IMR-90 (cell line): ENCODE measurements at regions not wholly inside any gene's neighbourhood (a gene's known extent, or its start where the extent isn't known, plus 50 kb on each side); places are given as distances from the start of the nearest gene placed in this dataset.

Experiments
- ATAC-seq: fragments of 200-7000 bp; cut with Tn5 transposase; 2 replicates; pipeline ENCODE4 v1.9.1; 2020; ENCODE audit warnings: low read depth, mild to moderate bottlenecking, moderate library complexity
- BruUV-seq: library from RNA; stranded (reverse); fragments of 400-500 nt; replicated peaks from 2 replicates; lab custom pipeline; 2021; lab: Mats Ljungman, UMichigan
- CTCF ChIA-PET: fragments of 300-600 bp; formaldehyde crosslinking; extraction: SDS; loops from one replicate; lab custom pipeline; 2021; ENCODE audit warnings: antibody characterized with exemption; lab: Yijun Ruan, JAX
- POLR2A ChIA-PET: fragments of 300-600 bp; sonication (Branson Sonifier 250); formaldehyde crosslinking; loops from one replicate; lab custom pipeline; 2022; ENCODE audit warnings: antibody characterized with exemption; ENCODE audit not compliant: unreplicated experiment; lab: Charles Lee
- DNase-seq: peaks from one replicate; pipeline ENCODE4 v3.0.0; 2013
- H2AFZ ChIP-seq: replicated peaks from 2 replicates; pipeline ENCODE3; 2013; ENCODE audit warnings: low read length, mild to moderate bottlenecking; ENCODE audit not compliant: poor library complexity
- H2AK5ac ChIP-seq: 2 replicates; pipeline ENCODE4 v1.6.1; 2013; ENCODE audit warnings: low read depth, low read length, inconsistent platforms
- H2AK9ac ChIP-seq: replicated peaks from 2 replicates; pipeline ENCODE3; 2013; ENCODE audit warnings: mild to moderate bottlenecking, low read depth, low read length, moderate library complexity; ENCODE audit not compliant: poor library complexity
- H2BK120ac ChIP-seq: 2 replicates; pipeline ENCODE4 v1.6.1; 2013; ENCODE audit warnings: low read depth, low read length, inconsistent platforms
- H2BK15ac ChIP-seq: 3 replicates; pipeline ENCODE4 v1.6.1; 2013; ENCODE audit warnings: low read depth, low read length, inconsistent platforms
- H2BK20ac ChIP-seq: 2 replicates; pipeline ENCODE4 v1.6.1; 2013; ENCODE audit warnings: low read depth, mild to moderate bottlenecking, inconsistent platforms, low read length, moderate library complexity
- H2BK5ac ChIP-seq: 2 replicates; pipeline ENCODE4 v1.6.1; 2013; ENCODE audit warnings: mild to moderate bottlenecking, low read depth, low read length, inconsistent platforms; ENCODE audit not compliant: poor library complexity, severe bottlenecking
- H3K14ac ChIP-seq: replicated peaks from 2 replicates; pipeline ENCODE4 v1.6.1; 2013; ENCODE audit warnings: low read depth, low read length, inconsistent platforms
- H3K18ac ChIP-seq: 2 replicates; pipeline ENCODE4 v1.6.1; 2013; ENCODE audit warnings: low read depth, low read length, control low read depth
- H3K23ac ChIP-seq: 2 replicates; pipeline ENCODE4 v1.6.1; 2013; ENCODE audit warnings: low read depth, low read length, inconsistent platforms
- H3K27ac ChIP-seq: 2 replicates; pipeline ENCODE4 v1.5.1; 2013; ENCODE audit warnings: mild to moderate bottlenecking, control low read depth, low read length; ENCODE audit not compliant: insufficient read depth
- H3K27me3 ChIP-seq: 2 replicates; pipeline ENCODE4 v1.6.1; 2013; ENCODE audit warnings: low read length; ENCODE audit not compliant: control insufficient read depth, insufficient read depth
- H3K36me3 ChIP-seq: 2 replicates; pipeline ENCODE4 v1.6.1; 2013; ENCODE audit warnings: low read length, mixed read lengths; ENCODE audit not compliant: control insufficient read depth, insufficient read depth
- H3K4ac ChIP-seq: 2 replicates; pipeline ENCODE4 v1.6.1; 2013; ENCODE audit warnings: low read depth, low read length, inconsistent platforms
- H3K4me1 ChIP-seq: 2 replicates; pipeline ENCODE4 v1.6.1; 2013; ENCODE audit warnings: low read length, mixed read lengths; ENCODE audit not compliant: control insufficient read depth, insufficient read depth
- H3K4me2 ChIP-seq: 2 replicates; pipeline ENCODE4 v1.6.1; 2013; ENCODE audit warnings: low read depth, mild to moderate bottlenecking, control low read depth, low read length, moderate library complexity
- H3K4me3 ChIP-seq: 2 replicates; pipeline ENCODE4 v1.5.1; 2013; ENCODE audit warnings: low read depth, mild to moderate bottlenecking, control low read depth, low read length, moderate library complexity; ENCODE audit not compliant: insufficient read depth
- H3K56ac ChIP-seq: 2 replicates; pipeline ENCODE4 v1.6.1; 2013; ENCODE audit warnings: low read length, inconsistent platforms; ENCODE audit not compliant: insufficient read depth; ENCODE audit errors: extremely low read depth
- H3K79me1 ChIP-seq, 2 experiments: 2 replicates each; pipeline ENCODE4 v1.6.1; 2013; ENCODE audit warnings: low read length in 2 of 2, inconsistent platforms in 1 of 2, low read depth in 1 of 2
- H3K9ac ChIP-seq: 2 replicates; pipeline ENCODE4 v1.6.1; 2013; ENCODE audit warnings: low read depth, low read length, control low read depth
- H3K9me1 ChIP-seq: 2 replicates; pipeline ENCODE4 v1.6.1; 2013; ENCODE audit warnings: low read length, inconsistent platforms; ENCODE audit not compliant: insufficient read depth
- H3K9me3 ChIP-seq: 2 replicates; pipeline ENCODE4 v1.6.1; 2013; ENCODE audit warnings: low read length; ENCODE audit not compliant: control insufficient read depth, insufficient read depth
- H4K20me1 ChIP-seq: 2 replicates; pipeline ENCODE4 v1.6.1; 2013; ENCODE audit warnings: low read length, inconsistent platforms; ENCODE audit not compliant: insufficient read depth
- H4K5ac ChIP-seq: 2 replicates; pipeline ENCODE4 v1.6.1; 2013; ENCODE audit warnings: mild to moderate bottlenecking, low read depth, low read length, control low read depth
- H4K8ac ChIP-seq, 2 experiments: 2 replicates each; pipeline ENCODE4 v1.6.1; 2013; ENCODE audit warnings: low read depth in 2 of 2, low read length in 2 of 2, control low read depth in 1 of 2, inconsistent platforms in 1 of 2
- H4K91ac ChIP-seq: 2 replicates; pipeline ENCODE4 v1.6.1; 2013; ENCODE audit warnings: low read depth, low read length, inconsistent platforms; ENCODE audit not compliant: insufficient read depth
- CEBPB ChIP-seq: IDR thresholded peaks from 2 replicates; pipeline ENCODE4 v1.6.1; 2012; ENCODE audit warnings: low read depth, low read length, improper control_type of control experiment
- CHD1 ChIP-seq: IDR thresholded peaks from 2 replicates; pipeline ENCODE4 v1.6.1; 2012; ENCODE audit warnings: low read depth, low read length, improper control_type of control experiment
- FOS ChIP-seq: fragments of 150-350 bp; IDR thresholded peaks from 2 replicates; pipeline ENCODE4 v1.6.1; 2016; ENCODE audit warnings: low read depth, low read length
- MAZ ChIP-seq: IDR thresholded peaks from 2 replicates; pipeline ENCODE4 v1.6.1; 2012; ENCODE audit warnings: low read depth, mild to moderate bottlenecking, low read length, improper control_type of control experiment, moderate library complexity, borderline replicate concordance
- MXI1 ChIP-seq: IDR thresholded peaks from 2 replicates; pipeline ENCODE4 v1.6.1; 2012; ENCODE audit warnings: low read depth, mild to moderate bottlenecking, low read length, moderate library complexity, borderline replicate concordance
- NFE2L2 ChIP-seq: fragments of 150-350 bp; IDR thresholded peaks from 2 replicates; pipeline ENCODE4 v1.6.1; 2016; ENCODE audit warnings: low read depth, mild to moderate bottlenecking, low read length
- POLR2A ChIP-seq: IDR thresholded peaks from 2 replicates; pipeline ENCODE4 v1.6.1; 2012; ENCODE audit warnings: mild to moderate bottlenecking, low read depth, low read length
- RCOR1 ChIP-seq: IDR thresholded peaks from 2 replicates; pipeline ENCODE4 v1.6.1; 2012; ENCODE audit warnings: mild to moderate bottlenecking, low read length, improper control_type of control experiment; ENCODE audit not compliant: insufficient replicate concordance
- SMC3 ChIP-seq: fragments of 150-350 bp; IDR thresholded peaks from 2 replicates; pipeline ENCODE4 v1.6.1; 2016; ENCODE audit warnings: low read depth, mild to moderate bottlenecking, antibody characterized with exemption, low read length, moderate library complexity
- WGBS, 2 experiments: methylation state at CpG; one replicate each; pipeline versions ENCODE4 v1.1.5 to v1.1.7; 2013; ENCODE audit warnings: missing lambda C conversion rate in 2 of 2; ENCODE audit not compliant: insufficient read length in 1 of 2; ENCODE audit errors: extremely low coverage in 2 of 2; 5-methylcytosine and 5-hydroxymethylcytosine counted together
- dilution Hi-C: fragments of 300-500 bp; cut with HindIII; formaldehyde crosslinking; loops from one replicate; pipeline ENCODE4 v1.14.3; 2018; ENCODE audit warnings: low sequenced_read_pairs; ENCODE audit not compliant: unreplicated experiment
- in situ Hi-C: fragments of 300-500 bp; cut with MboI; formaldehyde crosslinking; loops from 3 replicates; pipeline ENCODE4 v1.14.3; 2019; ENCODE audit warnings: low sequenced_read_pairs, inconsistent platforms, mixed read lengths
- intact Hi-C: fragments of 100-400 bp; cut with micrococcal nuclease; formaldehyde crosslinking; loops from 2 replicates; pipeline ENCODE4 v1.10.0; 2022
- TF ChIP-seq, protein P1 (sequence below): fragments of 150-350 bp; IDR thresholded peaks from 2 replicates; pipeline ENCODE4 v1.6.1; 2017; ENCODE audit warnings: mild to moderate bottlenecking, antibody characterized with exemption, low read length, low read depth

DNA sequence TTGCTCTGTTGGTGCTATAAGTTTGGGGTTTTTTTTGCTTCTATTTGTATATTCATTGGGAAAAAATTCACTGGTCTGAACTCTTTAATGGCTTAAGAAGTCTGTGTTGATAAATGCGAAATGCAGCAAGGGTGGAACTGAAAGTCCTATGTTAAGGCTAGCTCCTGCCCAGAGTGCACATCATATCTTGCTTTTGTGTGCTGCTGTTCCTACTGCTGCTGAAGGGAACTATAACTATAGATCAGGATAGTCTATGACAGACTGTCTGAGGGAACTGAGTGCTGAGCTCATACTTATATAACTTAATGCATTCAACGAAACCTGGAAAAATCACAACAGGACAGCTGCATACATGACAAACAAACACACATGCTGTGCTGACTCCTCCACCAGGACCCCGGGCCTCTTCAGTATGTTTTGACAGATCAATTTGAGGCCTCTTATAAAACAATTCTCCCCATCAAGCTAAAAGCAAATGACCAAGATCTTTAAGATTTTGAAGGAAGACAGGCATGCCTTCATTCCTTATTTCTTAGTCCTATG is 1031.5 kb upstream of the ADGRL2 start:
- Histone ChIP-seq H2BK20ac (peak overlapping the region; percentile 14; the same call in 1 of the 2 replicates), H3K36me3 (no peaks in the 10 kb centered on the region), H3K4me3 (no peak overlapping the region), H3K27ac (no peak overlapping the region), H3K27me3 (no peaks in the 10 kb centered on the region), H2BK120ac (peak overlapping the region; percentile 46; the same call in 1 of the 2 replicates), H3K9ac (no peak overlapping the region), H2AK5ac (no peak overlapping the region), H4K5ac (no peak overlapping the region), H2BK5ac (no peak overlapping the region), H3K56ac (no peak overlapping the region), H4K20me1 (no peaks in the 10 kb centered on the region), H2BK15ac (no peak overlapping the region), H3K4me1 (peaks cover 4% of the 10 kb centered on the region; the same call in 1 of the 2 replicates), H3K14ac (no peak overlapping the region), H4K8ac (no peak overlapping the region), H3K79me1 (no peaks in the 10 kb centered on the region), H2AK9ac (no peak overlapping the region), H3K18ac (no peak overlapping the region), H3K9me1 (no peaks in the 10 kb centered on the region), H2AFZ (no peak overlapping the region), H3K9me3 (no peaks in the 10 kb centered on the region), H3K23ac (no peak overlapping the region), H4K91ac (peak overlapping the region; percentile 73; the same call in 1 of the 2 replicates), H3K4ac (no peak overlapping the region), H3K4me2 (0 out of 2 replicates have a peak overlapping the region, but pooled peaks have one; percentile 27)
- ChIA-PET POLR2A (no interaction called here), CTCF (interaction anchor here (0.7 kb wide), 1 partner anchor 237 kb away, joined by 3 read pairs; no protein-coding TSS in a partner anchor)
- in situ Hi-C loops (no loop called here), intact Hi-C loops (no loop called here), dilution Hi-C loops (no loop called here)
- peak; percentile 51 for ATAC-seq
- WGBS, 2 experiments = 100% methylated on average over 1 of the region's 3 CpGs; no CpG with 5 or more reads in 1 of the 2 experiments
- TF ChIP-seq POLR2A (no peak), CHD1 (no peak), MXI1 (no peak), CEBPB (no peak), FOS (no peak), NFE2L2 (no peak), SMC3 (no peak), MAZ (no peak), RCOR1 (no peak)
- TF ChIP-seq, protein P1, sequence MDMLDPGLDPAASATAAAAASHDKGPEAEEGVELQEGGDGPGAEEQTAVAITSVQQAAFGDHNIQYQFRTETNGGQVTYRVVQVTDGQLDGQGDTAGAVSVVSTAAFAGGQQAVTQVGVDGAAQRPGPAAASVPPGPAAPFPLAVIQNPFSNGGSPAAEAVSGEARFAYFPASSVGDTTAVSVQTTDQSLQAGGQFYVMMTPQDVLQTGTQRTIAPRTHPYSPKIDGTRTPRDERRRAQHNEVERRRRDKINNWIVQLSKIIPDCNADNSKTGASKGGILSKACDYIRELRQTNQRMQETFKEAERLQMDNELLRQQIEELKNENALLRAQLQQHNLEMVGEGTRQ = no peak
- no TSS peak for BruUV-seq
- DNase-seq = no peak
